ENCODE measurements at regions not wholly inside any gene's neighbourhood (a gene's known extent, or its start where the extent isn't known, plus 50 kb on each side); places are given as distances from the start of the nearest gene placed in this dataset.

DNA sequence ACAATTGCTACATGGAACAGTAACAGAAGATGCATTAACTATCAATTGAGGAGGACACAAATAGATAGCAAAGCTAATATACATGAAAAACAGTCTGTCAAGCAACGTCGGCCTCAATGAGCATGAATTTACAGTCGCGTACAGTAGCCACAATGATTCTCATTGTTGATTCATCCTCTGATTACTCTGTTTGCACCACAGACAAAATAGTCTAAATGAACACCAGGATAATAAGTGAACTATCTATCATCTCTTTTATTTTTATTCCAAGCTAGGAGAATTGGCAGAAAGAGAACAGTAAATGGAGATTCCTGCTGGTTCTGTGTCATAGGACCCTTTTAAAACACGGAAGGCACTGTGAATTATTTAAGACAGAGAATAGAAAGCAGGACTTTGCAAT lies 108.5 kb downstream of the EVX1 start:
- TF ChIP-seq POLR2AphosphoS5 (IDR thresholded peaks at IDR 0.05; ENCODE audit: insufficient read depth, low read depth, low read length) = no peak
- no peak for TF ChIP-seq POLR2A (IDR thresholded peaks at IDR 0.05; ENCODE audit: low read depth, low read length)
- TF ChIP-seq, protein P1, sequence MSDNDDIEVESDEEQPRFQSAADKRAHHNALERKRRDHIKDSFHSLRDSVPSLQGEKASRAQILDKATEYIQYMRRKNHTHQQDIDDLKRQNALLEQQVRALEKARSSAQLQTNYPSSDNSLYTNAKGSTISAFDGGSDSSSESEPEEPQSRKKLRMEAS (IDR thresholded peaks at IDR 0.05; ENCODE audit: insufficient read depth, insufficient read length) = no peak
- TF ChIP-seq JUN (IDR thresholded peaks at IDR 0.05; ENCODE audit: borderline replicate concordance, insufficient read depth, insufficient read length, low read depth) = no peak
- TF ChIP-seq, protein P2, sequence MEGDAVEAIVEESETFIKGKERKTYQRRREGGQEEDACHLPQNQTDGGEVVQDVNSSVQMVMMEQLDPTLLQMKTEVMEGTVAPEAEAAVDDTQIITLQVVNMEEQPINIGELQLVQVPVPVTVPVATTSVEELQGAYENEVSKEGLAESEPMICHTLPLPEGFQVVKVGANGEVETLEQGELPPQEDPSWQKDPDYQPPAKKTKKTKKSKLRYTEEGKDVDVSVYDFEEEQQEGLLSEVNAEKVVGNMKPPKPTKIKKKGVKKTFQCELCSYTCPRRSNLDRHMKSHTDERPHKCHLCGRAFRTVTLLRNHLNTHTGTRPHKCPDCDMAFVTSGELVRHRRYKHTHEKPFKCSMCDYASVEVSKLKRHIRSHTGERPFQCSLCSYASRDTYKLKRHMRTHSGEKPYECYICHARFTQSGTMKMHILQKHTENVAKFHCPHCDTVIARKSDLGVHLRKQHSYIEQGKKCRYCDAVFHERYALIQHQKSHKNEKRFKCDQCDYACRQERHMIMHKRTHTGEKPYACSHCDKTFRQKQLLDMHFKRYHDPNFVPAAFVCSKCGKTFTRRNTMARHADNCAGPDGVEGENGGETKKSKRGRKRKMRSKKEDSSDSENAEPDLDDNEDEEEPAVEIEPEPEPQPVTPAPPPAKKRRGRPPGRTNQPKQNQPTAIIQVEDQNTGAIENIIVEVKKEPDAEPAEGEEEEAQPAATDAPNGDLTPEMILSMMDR (IDR thresholded peaks at IDR 0.05; ENCODE audit: extremely low read depth in 1 of 2, insufficient read depth in 1 of 2, low read depth in 1 of 2, low read length in 2 of 2) = no peak
- no peak for TF ChIP-seq EZH2 (IDR thresholded peaks at IDR 0.05; ENCODE audit: borderline replicate concordance, low read depth, low read length, severe bottlenecking)
- no peak for TF ChIP-seq FOS (IDR thresholded peaks at IDR 0.05; ENCODE audit: borderline replicate concordance, insufficient read depth, low read length)
- TF ChIP-seq GATA2 (IDR thresholded peaks at IDR 0.05; ENCODE audit: insufficient read depth, insufficient read length, low read depth, low read length) = no peak
- no peak for TF ChIP-seq MYC (IDR thresholded peaks at IDR 0.05; ENCODE audit: low read depth, low read length)
- no peak overlapping the region for H3K4me2 ChIP-seq (ENCODE audit: insufficient read depth, low read length)
- no peaks in the 10 kb centered on the region for H3K36me3 ChIP-seq (ENCODE audit: control insufficient read depth in 2 of 2, extremely low read depth in 1 of 2, insufficient read depth in 2 of 2, low read length in 2 of 2)
- no peaks in the 10 kb centered on the region for H4K20me1 ChIP-seq (replicated peaks; ENCODE audit: control insufficient read depth, extremely low read depth, insufficient read depth, low read length)
- ChIA-PET CTCF (no interaction called here), POLR2A (no interaction called here)
- H3K4me3 ChIP-seq (replicated peaks in 1 of 3; ENCODE audit: insufficient read depth in 1 of 3, low read depth in 1 of 3, low read length in 3 of 3) = no peak overlapping the region
- H3K79me2 ChIP-seq (ENCODE audit: control insufficient read depth, insufficient read depth, low read length) = no peaks in the 10 kb centered on the region
- no peak overlapping the region for H2AFZ ChIP-seq (ENCODE audit: low read depth, low read length)
- BruUV-seq (replicated peaks) = no TSS peak
- no peaks in the 10 kb centered on the region for H3K9me3 ChIP-seq (replicated peaks; ENCODE audit: control insufficient read depth, insufficient read depth, low read length)
- DNase-seq (ENCODE audit: low read depth, low spot score) (no peak), FAIRE-seq (no peak)
- H3K4me1 ChIP-seq (ENCODE audit: control insufficient read depth, extremely low read depth, insufficient read depth, low read length) = no peaks in the 10 kb centered on the region
- H3K27ac ChIP-seq (ENCODE audit: insufficient read depth, low read depth, low read length) = no peak overlapping the region
- no peak overlapping the region for H3K9ac ChIP-seq (replicated peaks; ENCODE audit: extremely low read depth, insufficient read depth, low read length)
- intact Hi-C loops (cut with micrococcal nuclease) (no loop called here), dilution Hi-C loops (cut with MboI; ENCODE audit: extremely low pct_ligation_motif_present, low sequenced_read_pairs) (no loop called here)
- H3K9me1 ChIP-seq (replicated peaks; ENCODE audit: control insufficient read depth, extremely low read depth, insufficient read depth, low read length) = no peaks in the 10 kb centered on the region
- H3K27me3 ChIP-seq (ENCODE audit: control insufficient read depth in 2 of 2, insufficient read depth in 2 of 2, low read length in 2 of 2) = peaks cover 19 to 23% of the 10 kb centered on the region in 2 experiments
